ENCODE measurements at regions not wholly inside any gene's neighbourhood (a gene's known extent, or its start where the extent isn't known, plus 50 kb on each side); places are given as distances from the start of the nearest gene placed in this dataset.

DNA sequence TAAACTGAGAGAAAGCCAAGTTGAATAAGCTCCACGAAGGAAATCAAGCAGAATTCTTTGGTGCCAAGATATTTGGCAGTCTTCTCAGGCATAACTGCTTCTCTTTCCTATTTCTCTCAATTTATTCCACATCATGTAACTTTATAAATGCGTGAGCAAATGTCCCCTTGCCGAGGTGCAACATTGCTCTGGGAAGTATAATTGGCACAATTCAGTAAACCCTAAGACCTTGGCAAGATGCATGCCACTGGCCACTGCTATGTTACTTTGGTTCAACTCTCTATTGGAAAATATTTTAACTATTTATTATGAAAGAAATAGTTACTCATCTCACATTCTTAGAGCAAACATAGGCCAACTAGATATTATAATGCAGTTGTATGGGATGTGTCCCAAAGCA is 170.2 kb downstream of the SUCNR1 start:
- no peaks in the 10 kb centered on the region for H3K27me3 ChIP-seq
- H3K36me3 ChIP-seq, result no peaks in the 10 kb centered on the region
- H3K4me3 ChIP-seq, result no peak overlapping the region
- no peak overlapping the region for H3K27ac ChIP-seq
- no peak for TF ChIP-seq CTCF (IDR thresholded peaks at IDR 0.05)
- no peak for TF ChIP-seq POLR2A (IDR thresholded peaks at IDR 0.05)
- H3K9me3 ChIP-seq, result no peaks in the 10 kb centered on the region
- intact Hi-C loops (cut with DNase I), result no loop called here
- 48 to 52% methylated on average over 3 of the region's 3 CpGs for WGBS, 2 donors
- no peak for DNase-seq
- no peaks in the 10 kb centered on the region for H3K4me1 ChIP-seq

DNA sequence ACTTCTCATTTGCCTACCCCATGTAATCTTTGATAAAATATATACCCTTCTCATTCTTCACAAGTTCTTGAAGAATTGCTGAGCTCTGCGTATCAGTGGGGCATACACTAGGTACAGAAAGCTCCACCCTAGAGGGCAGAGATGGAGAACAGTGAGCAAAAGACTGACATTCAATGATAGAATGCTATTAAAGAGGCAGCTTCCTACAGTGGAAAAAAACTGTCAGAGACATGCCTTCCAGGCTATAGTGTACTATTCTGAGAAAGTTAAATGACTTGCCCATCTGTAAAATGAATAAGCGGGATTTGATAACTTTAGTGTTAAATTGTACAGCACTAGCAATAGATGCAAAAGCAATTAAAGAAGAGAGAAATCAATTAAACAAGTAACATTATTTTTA is 172.8 kb downstream of the SUCNR1 start:
- 89 to 97% methylated on average over 2 of the region's 2 CpGs for WGBS, 2 donors
- Histone ChIP-seq H3K4me3 (no peak overlapping the region), H3K27ac (no peak overlapping the region), H3K4me1 (no peaks in the 10 kb centered on the region), H3K9me3 (no peaks in the 10 kb centered on the region), H3K36me3 (no peaks in the 10 kb centered on the region), H3K27me3 (no peaks in the 10 kb centered on the region)
- no peak for TF ChIP-seq POLR2A (IDR thresholded peaks at IDR 0.05)
- TF ChIP-seq CTCF (IDR thresholded peaks at IDR 0.05), result no peak
- DNase-seq, result no peak
- intact Hi-C loops (cut with DNase I), result no loop called here

DNA sequence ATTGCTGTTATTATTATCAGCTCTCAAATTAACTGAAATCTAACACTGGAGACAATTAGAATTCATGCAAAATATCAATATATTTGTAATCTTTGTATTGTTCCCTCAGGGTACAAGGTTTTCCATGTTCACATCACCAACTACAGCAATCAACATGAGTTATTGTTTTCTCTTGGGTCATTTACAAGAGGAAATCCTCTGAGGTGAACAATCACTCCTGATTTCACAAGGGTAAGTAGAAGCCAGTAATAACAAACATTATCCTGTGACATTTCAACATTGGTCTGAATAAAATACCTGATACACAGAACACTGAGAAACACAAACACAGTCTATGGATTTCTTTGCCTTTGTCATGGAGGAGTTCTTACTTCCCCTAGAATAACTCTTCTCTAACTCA is 174.0 kb downstream of the SUCNR1 start:
- DNase-seq, result no peak

GRCh38 chr3:152048831-152049230 is 175.4 kb downstream of the SUCNR1 start:
- intact Hi-C loops (cut with DNase I), result no loop called here

More for the DNA sequence above, 174.0 kb downstream of the SUCNR1 start:
- Histone ChIP-seq H3K36me3 (no peaks in the 10 kb centered on the region), H3K27me3 (no peaks in the 10 kb centered on the region), H3K9me3 (no peaks in the 10 kb centered on the region), H3K4me1 (no peaks in the 10 kb centered on the region), H3K4me3 (no peak overlapping the region), H3K27ac (no peak overlapping the region)
- TF ChIP-seq POLR2A (IDR thresholded peaks at IDR 0.05) (no peak), CTCF (IDR thresholded peaks at IDR 0.05) (no peak)
- intact Hi-C loops (cut with DNase I), result no loop called here

GRCh38 chr3:152050903-152051302 is 177.5 kb downstream of the SUCNR1 start:
- 62 to 69% methylated on average over 1 of the region's 1 CpG for WGBS, 2 donors
- no peak for TF ChIP-seq CTCF (IDR thresholded peaks at IDR 0.05)
- TF ChIP-seq POLR2A (IDR thresholded peaks at IDR 0.05), result no peak
- intact Hi-C loops (cut with DNase I), result no loop called here

More at GRCh38 chr3:152048831-152049230, 175.4 kb downstream of the SUCNR1 start:
- TF ChIP-seq POLR2A (IDR thresholded peaks at IDR 0.05), result no peak
- no peak for TF ChIP-seq CTCF (IDR thresholded peaks at IDR 0.05)
- Histone ChIP-seq H3K27me3 (no peaks in the 10 kb centered on the region), H3K27ac (no peak overlapping the region), H3K4me3 (no peak overlapping the region), H3K4me1 (no peaks in the 10 kb centered on the region), H3K36me3 (no peaks in the 10 kb centered on the region), H3K9me3 (no peaks in the 10 kb centered on the region)
- no peak for DNase-seq
- WGBS, 2 donors, result 43 to 74% methylated on average over 1 of the region's 1 CpG

More at GRCh38 chr3:152050903-152051302, 177.5 kb downstream of the SUCNR1 start:
- Histone ChIP-seq H3K4me3 (no peak overlapping the region), H3K9me3 (no peaks in the 10 kb centered on the region), H3K27me3 (no peaks in the 10 kb centered on the region), H3K27ac (no peak overlapping the region), H3K4me1 (no peaks in the 10 kb centered on the region), H3K36me3 (no peaks in the 10 kb centered on the region)
- DNase-seq, result no peak

Measured in esophagus squamous epithelium (tissue), 5 donors.